GDM1 (cell line): ENCODE measurements at regions not wholly inside any gene's neighbourhood (a gene's known extent, or its start where the extent isn't known, plus 50 kb on each side); places are given as distances from the start of the nearest gene placed in this dataset.

ENCODE experiments used
- DNase-seq: peaks from one replicate; lab custom pipeline; 2025; lab: John Stamatoyannopoulos, UW

DNA sequence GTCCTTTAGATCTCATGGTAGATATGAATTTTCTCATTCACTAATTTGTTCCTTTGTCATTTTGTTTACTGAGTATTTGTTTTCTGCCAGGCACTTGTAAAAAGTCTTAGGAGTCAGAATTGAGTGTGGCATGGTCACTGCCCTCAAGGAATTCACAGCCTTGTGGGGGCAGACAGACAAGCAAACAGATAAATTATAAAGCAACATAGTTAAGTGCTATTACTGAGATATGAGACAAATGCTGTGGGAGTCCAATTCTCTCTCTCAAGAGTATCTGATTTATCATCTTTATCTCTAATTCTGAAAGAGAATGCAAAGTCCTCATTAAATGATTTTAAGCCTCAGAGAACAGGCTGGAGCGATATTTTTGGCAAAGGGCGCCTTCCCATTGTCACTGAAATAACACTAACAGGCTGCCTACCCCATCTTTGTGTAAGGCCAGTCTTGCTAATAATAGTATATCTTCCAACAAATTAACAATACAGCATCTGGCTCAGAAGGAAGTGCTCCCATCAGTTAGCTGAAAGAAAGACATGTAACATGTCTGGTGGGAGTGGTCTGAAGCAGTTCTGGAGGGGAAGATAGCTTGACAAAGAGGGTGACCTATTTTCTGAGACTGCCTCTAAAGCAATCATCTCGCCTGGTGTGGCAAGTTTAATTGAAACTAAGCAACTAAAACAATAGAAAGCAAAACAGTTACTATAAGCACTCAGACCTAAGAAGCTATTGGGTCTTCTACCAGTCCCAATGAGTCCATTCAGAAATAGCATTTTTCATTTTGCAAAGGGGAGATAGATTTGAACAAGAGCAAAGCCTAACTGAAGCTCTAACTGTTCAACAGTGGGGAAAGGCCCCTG is 61.5 kb upstream of the AMOT start:
- no peak for DNase-seq

DNA sequence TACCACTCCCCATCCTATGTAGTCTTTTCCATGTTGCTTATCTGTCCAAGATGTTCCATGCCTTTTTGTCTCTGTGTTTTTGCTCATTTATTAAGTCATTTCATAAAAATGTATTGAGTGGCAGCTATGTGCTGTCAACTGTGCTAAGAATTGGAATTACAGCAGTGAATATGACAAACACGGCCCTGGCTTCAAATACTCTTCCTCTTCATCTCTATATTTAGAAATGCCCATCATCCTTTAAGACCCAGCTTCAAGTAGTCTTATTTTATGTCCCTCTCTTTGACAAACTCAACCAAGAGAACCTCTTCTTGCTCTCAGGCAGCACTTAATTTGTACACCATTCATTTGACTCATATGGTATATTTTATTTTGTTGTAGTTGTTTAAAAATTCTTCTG is 55.4 kb upstream of the AMOT start:
- no peak for DNase-seq
